T-helper 17 cell (primary cell): ENCODE measurements at regions not wholly inside any gene's neighbourhood (a gene's known extent, or its start where the extent isn't known, plus 50 kb on each side); places are given as distances from the start of the nearest gene placed in this dataset.

Source experiments
- ATAC-seq: fragments of 150-1000 bp; cut with Tn5 transposase; 2 replicates; pipeline ENCODE4 v1.10.0; 2021; ENCODE audit warnings: mild to moderate bottlenecking, moderate library complexity
- DNase-seq, 3 donors: peaks; one replicate each; pipeline versions ENCODE4 v3.0.0 to v3.0.0-alpha.2; 2020 to 2021
- H3K9me3 ChIP-seq: one replicate; pipeline ENCODE4 v1.7.0; 2013; ENCODE audit warnings: low read length, mild to moderate bottlenecking; ENCODE audit not compliant: control insufficient read depth, poor library complexity, severe bottlenecking
- H3K27ac Mint-ChIP-seq: one replicate; pipeline ENCODE4 v1.8.0; 2022; ENCODE audit warnings: mild to moderate bottlenecking, moderate library complexity, mixed read lengths
- H3K27me3 Mint-ChIP-seq: one replicate; pipeline ENCODE4 v1.8.0; 2022; ENCODE audit warnings: mixed read lengths
- H3K36me3 Mint-ChIP-seq: one replicate; pipeline ENCODE4 v1.8.0; 2022; ENCODE audit warnings: low read depth, mixed read lengths
- H3K4me1 Mint-ChIP-seq: one replicate; pipeline ENCODE4 v1.8.0; 2022; ENCODE audit warnings: mild to moderate bottlenecking, mixed read lengths
- H3K4me3 Mint-ChIP-seq: one replicate; pipeline ENCODE4 v1.8.0; 2022; ENCODE audit warnings: mild to moderate bottlenecking, moderate library complexity, mixed read lengths

DNA sequence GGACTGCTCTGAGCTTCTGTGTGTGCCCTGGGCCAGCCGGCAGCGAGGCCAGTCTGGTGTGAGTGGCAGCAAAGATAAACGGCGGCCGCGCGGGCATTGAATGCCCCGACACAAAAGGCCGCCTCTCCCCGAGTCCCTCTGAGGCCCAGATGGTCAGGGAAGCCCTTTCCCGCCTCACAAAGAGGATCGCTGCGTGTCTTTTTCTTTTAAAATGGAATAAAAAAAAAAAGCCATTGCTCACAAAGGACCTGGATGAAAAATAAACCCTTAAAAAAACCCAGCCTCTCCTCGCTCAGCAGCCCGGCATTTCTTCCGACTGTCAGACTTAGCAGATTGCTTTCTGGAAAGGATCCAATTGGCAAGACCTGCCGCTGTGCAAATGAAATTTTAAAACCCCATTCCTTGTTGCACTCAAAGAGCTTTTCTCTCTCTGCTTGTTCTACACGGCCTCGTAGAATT, 578.7 kb downstream of the BCOR start:
- H3K4me3 Mint-ChIP-seq, result no peak overlapping the region
- DNase-seq (no peak), ATAC-seq (no peak)
- H3K36me3 Mint-ChIP-seq, result no peaks in the 10 kb centered on the region
- H3K27ac Mint-ChIP-seq, result no peak overlapping the region
- no peaks in the 10 kb centered on the region for H3K4me1 Mint-ChIP-seq
- no peaks in the 10 kb centered on the region for H3K9me3 ChIP-seq
- no peaks in the 10 kb centered on the region for H3K27me3 Mint-ChIP-seq

DNA sequence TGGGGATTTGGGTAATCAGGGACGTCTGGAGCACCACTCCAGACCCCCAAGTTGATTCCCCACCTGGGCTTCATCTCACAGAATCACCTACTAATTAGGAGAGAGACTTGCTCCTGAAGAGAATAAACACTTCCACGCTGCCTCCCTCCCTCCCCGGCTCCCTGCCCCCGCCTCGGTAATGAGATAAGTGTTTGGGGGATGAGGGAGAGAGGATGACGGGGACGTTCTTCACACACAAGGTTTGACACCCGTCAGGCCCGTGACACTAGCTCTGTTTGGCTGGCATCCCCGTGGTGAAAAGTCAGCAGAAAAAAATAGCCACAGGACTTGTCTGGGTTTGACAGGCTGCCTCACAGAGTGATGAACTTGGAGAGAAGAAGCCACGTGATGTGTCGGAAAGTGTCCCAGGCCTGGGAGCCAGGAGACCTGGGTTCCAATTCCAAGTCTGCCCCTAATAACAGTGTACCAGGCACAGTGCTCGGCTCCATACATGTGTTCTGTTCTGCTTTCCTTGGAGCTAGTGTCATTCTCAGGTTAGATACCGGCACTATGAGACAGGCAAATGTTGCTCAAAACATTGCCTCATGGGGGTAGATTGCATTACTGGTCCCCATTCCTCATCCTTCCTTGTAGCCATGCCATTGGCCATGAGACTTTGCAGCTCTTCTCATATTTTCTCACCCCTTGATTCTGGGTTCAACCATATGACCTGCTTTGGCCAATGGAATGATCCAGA, 578.0 kb downstream of the BCOR start:
- Mint-ChIP-seq H3K27me3 (no peaks in the 10 kb centered on the region), H3K4me3 (no peak overlapping the region), H3K4me1 (no peaks in the 10 kb centered on the region), H3K27ac (no peak overlapping the region), H3K36me3 (no peaks in the 10 kb centered on the region)
- H3K9me3 ChIP-seq, result no peaks in the 10 kb centered on the region
- no peak for ATAC-seq
- DNase-seq, result no peak

DNA sequence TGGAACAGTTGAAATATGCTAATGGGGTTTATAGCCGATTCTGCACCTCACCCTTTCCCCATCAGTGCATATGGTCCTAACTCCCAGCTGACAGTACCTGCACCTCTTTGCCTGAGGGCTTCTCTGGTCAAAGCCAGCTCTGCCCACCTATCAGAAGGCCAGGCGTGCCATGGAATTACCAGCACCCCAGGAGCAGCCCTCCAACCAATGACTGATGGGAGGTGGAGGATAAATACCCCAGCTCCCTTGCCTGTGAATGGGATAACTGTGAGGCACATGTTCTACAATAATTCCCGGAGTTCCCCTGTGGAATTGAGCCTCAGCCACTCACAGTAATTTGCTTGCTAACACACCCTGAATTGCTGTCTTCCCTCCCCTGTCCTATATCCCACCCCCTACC, 572.0 kb downstream of the BCOR start:
- ATAC-seq (no peak), DNase-seq (no peak)
- H3K36me3 Mint-ChIP-seq, result peaks cover 3% of the 10 kb centered on the region
- peaks cover 2% of the 10 kb centered on the region for H3K4me1 Mint-ChIP-seq
- H3K4me3 Mint-ChIP-seq, result no peak overlapping the region
- H3K9me3 ChIP-seq, result no peaks in the 10 kb centered on the region
- H3K27ac Mint-ChIP-seq, result no peak overlapping the region
- H3K27me3 Mint-ChIP-seq, result no peaks in the 10 kb centered on the region

DNA sequence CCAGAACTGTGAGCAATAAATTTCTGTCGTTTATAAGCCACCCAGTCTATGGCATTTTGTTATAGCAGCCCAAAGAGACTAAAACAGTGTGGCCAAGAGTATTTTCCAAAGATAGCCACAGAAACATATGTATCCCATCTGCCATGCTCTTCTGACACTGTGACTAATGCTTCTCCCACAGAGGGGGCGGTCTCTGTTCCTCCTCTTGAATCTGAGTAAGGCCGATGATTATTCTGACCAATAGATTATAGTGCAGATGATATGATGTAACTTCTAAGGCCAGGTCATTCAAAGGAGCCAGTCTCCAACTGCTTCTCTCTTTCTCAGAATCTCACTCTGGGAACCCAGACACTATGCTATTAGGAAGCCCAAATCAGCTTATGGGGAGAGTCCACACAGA, 570.7 kb downstream of the BCOR start:
- DNase-seq (no peak), ATAC-seq (no peak)
- H3K27ac Mint-ChIP-seq, result no peak overlapping the region
- no peaks in the 10 kb centered on the region for H3K27me3 Mint-ChIP-seq
- peaks cover 3% of the 10 kb centered on the region for H3K36me3 Mint-ChIP-seq
- no peaks in the 10 kb centered on the region for H3K9me3 ChIP-seq
- H3K4me1 Mint-ChIP-seq, result peaks cover 2% of the 10 kb centered on the region
- H3K4me3 Mint-ChIP-seq, result no peak overlapping the region

DNA sequence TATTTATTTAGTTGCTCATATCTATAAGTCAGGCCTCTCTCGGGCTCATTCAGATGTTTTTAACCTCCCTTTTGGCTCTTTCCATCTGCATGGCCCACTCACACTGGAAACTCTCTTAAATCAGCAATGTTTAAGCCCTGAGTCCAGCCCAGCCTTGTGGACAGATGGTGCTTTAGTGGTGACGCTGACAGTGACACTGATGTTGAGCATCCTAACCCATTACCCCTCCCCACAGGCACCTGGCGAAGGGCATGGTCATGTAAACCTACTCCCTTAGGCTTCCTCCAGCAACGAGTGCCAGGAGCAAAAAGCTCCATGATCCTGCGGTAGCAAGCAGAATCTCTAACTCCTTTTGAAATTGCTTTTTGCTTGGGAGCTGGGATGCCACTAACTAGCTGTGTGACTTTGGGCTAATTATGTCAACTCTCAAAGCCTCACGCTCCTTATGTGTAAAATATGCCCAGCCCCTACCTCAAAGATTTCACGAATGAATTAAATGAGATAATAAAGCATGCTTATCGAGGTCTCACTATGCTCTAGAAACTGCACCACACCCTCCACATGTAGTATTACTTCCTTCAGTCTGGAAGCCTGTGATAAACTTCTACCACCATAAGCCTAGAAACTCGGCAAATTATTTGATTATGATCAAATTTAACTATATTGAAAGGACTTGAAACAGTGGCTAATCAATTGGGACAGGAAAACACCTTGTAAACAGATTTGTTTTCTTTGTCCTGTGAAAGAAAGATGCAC, 569.4 kb downstream of the BCOR start:
- ATAC-seq (no peak), DNase-seq (no peak)
- H3K4me1 Mint-ChIP-seq, result peaks cover 2% of the 10 kb centered on the region
- H3K4me3 Mint-ChIP-seq, result no peak overlapping the region
- no peaks in the 10 kb centered on the region for H3K27me3 Mint-ChIP-seq
- H3K36me3 Mint-ChIP-seq, result peaks cover 3% of the 10 kb centered on the region
- H3K27ac Mint-ChIP-seq, result no peak overlapping the region
- no peaks in the 10 kb centered on the region for H3K9me3 ChIP-seq

DNA sequence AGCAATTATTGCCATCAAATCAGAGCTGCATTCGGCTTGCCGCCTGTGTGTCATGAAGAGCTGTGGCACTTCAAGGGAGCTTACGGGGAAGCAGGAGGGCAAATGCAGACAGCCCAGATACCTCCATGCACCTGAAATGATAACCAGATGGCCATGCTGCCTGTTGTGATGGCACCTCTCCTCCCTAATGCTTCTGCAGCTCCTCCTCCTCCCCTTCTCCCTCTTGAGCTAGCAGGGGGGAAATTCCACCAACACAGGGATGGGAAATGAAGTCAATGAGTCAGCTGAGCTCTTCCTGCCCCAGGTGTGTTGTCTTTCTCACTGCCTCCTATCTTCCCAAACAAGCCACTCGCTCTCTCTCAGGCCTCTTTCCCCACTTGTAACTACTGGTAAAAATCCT, 565.0 kb downstream of the BCOR start:
- H3K4me1 Mint-ChIP-seq, result peaks cover 2% of the 10 kb centered on the region
- DNase-seq (no peak), ATAC-seq (no peak)
- peaks cover 5% of the 10 kb centered on the region for H3K36me3 Mint-ChIP-seq
- no peak overlapping the region for H3K4me3 Mint-ChIP-seq
- no peaks in the 10 kb centered on the region for H3K9me3 ChIP-seq
- H3K27ac Mint-ChIP-seq, result no peak overlapping the region
- peaks cover 6% of the 10 kb centered on the region for H3K27me3 Mint-ChIP-seq

DNA sequence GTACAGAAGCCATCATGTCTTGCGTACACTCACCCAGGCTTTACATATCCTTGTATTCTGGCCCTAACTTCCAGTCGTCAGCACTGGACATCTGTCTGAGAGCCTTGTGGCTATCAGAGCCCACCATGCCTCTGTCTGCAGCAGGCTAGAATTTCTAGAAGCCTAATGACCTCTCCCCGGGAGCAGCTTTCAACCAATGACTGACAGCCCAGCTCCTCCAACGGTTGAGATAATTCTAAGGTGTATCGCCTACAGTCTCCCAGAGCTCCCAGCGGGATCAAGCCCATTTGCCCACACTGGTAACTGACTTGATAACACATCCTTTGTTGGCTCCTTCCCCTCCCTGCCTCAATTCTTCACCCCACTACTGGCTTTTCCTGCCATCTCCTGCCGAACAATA, 562.8 kb downstream of the BCOR start:
- Mint-ChIP-seq H3K27ac (no peak overlapping the region), H3K4me3 (no peak overlapping the region), H3K4me1 (no peaks in the 10 kb centered on the region), H3K27me3 (peaks cover 11% of the 10 kb centered on the region), H3K36me3 (peaks cover 3% of the 10 kb centered on the region)
- ATAC-seq (no peak), DNase-seq (no peak)
- H3K9me3 ChIP-seq, result no peaks in the 10 kb centered on the region

DNA sequence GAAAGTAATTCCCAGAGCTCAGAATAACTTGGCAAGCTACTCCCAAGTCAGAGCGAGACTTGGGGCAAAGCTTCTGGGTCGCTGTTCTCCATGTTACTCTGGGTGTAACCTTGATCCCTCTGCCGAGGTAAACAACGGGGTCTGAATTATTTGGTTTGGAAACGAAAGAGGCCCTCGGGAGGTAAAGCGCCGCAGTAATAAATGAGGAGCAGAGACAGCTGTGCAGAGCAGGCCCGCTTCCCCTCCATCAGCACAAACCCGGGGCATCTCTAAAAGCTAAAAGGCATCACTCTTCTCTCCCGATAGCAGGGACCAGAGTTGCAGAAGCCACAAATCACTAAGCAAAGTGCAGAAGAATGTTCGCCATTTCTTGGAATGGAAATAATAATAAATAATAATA, 561.5 kb downstream of the BCOR start:
- DNase-seq, result no peak
- Mint-ChIP-seq H3K27me3 (peaks cover 11% of the 10 kb centered on the region), H3K27ac (no peak overlapping the region), H3K4me1 (no peaks in the 10 kb centered on the region), H3K4me3 (no peak overlapping the region), H3K36me3 (peaks cover 3% of the 10 kb centered on the region)
- no peak for ATAC-seq
- H3K9me3 ChIP-seq, result no peaks in the 10 kb centered on the region

DNA sequence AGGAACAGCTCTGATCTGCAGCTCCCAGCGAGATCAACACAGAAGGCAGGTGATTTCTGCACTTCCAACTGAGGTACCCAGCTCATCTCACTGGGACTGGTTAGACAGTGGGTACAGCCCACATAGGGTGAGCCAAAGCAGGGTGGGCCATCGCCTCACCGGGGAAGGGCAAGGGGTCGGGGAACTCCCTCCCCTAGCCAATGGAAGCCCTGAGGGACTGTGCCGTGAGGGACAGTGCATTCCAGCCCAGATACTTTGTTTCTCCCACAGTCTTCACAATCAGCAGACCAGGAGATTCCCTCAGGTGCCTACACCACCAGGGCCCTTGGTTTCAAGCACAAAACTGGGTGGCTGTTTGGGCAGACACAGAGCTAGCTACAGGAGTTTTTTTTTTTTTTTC, 555.9 kb downstream of the BCOR start:
- H3K9me3 ChIP-seq, result no peaks in the 10 kb centered on the region
- no peak overlapping the region for H3K27ac Mint-ChIP-seq
- no peak for DNase-seq
- H3K27me3 Mint-ChIP-seq, result peaks cover 7% of the 10 kb centered on the region
- H3K4me3 Mint-ChIP-seq, result no peak overlapping the region
- no peaks in the 10 kb centered on the region for H3K36me3 Mint-ChIP-seq
- H3K4me1 Mint-ChIP-seq, result no peaks in the 10 kb centered on the region
- ATAC-seq, result no peak

DNA sequence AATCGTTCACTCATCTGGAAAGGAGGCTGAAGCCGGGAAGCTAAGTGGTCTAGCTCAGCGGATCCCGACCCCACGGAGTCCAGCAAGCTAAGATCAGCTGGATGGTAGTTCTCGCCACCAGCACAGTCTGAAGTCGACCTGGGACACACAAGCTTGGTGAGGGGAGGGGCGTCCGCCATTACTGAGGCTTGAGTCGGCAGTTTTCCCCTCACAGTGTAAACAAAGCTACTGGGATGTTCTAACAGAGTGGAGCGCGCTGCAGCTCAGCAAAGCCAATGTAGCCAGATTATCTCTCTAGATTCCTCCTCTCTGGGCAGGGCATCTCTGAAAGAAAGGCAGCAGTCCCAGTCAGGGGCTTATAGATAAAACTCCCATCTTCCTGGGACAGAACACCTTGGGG, 555.4 kb downstream of the BCOR start:
- H3K27me3 Mint-ChIP-seq, result peaks cover 5% of the 10 kb centered on the region
- no peak for DNase-seq
- ATAC-seq, result no peak
- no peak overlapping the region for H3K27ac Mint-ChIP-seq
- H3K4me1 Mint-ChIP-seq, result no peaks in the 10 kb centered on the region
- H3K4me3 Mint-ChIP-seq, result no peak overlapping the region
- H3K36me3 Mint-ChIP-seq, result no peaks in the 10 kb centered on the region
- no peaks in the 10 kb centered on the region for H3K9me3 ChIP-seq

DNA sequence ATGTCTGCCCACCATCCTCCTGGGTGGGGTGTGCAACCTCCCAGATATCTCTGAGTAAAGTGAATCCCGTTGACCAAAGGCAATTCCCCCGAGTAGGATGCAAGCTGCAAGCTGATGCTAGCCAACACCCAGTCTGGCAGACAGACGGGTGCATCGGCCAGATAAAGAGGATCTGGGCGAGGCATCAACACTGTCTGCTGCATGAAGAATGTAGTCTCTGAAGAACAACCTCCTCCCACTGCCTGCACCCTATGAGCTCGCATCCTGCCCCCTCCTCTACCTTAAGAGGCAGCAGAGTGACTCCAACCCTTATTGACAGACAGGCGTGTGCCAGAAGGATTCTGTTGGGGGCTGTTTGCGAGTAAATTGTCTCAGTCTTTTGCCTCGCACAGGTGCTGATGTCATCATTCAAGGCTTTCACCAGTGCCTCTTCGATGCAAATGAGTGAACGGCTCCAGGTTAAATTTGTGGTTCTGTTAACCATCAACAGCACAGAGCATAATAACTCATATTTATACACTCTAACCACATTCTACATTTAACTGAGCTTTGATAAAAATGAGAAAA, 546.9 kb downstream of the BCOR start:
- ATAC-seq (no peak), DNase-seq (no peak)
- no peaks in the 10 kb centered on the region for H3K9me3 ChIP-seq
- Mint-ChIP-seq H3K27me3 (no peaks in the 10 kb centered on the region), H3K4me1 (no peaks in the 10 kb centered on the region), H3K4me3 (no peak overlapping the region), H3K27ac (no peak overlapping the region), H3K36me3 (no peaks in the 10 kb centered on the region)

DNA sequence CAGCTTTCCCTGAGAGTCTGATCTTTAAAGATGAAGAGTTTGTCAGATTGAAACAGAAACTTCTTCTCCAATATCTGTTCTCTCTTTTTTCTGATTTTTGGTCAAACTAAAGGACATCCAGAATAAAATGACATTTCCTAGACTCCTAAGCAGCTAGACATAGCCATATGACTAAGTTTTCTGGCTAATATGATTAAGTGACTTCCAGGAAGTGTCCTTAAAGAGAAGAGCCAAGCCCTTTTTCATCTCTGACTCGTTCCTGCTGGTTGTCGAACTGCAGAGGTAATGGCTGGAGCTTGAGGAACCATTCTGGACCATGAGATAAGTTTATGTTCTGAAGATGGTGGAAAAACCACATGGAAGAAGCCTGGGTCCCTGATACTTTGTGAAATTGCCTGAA, 546.0 kb downstream of the BCOR start:
- Mint-ChIP-seq H3K27ac (no peak overlapping the region), H3K4me1 (no peaks in the 10 kb centered on the region), H3K27me3 (no peaks in the 10 kb centered on the region), H3K4me3 (no peak overlapping the region), H3K36me3 (no peaks in the 10 kb centered on the region)
- no peaks in the 10 kb centered on the region for H3K9me3 ChIP-seq
- DNase-seq, result no peak
- no peak for ATAC-seq

DNA sequence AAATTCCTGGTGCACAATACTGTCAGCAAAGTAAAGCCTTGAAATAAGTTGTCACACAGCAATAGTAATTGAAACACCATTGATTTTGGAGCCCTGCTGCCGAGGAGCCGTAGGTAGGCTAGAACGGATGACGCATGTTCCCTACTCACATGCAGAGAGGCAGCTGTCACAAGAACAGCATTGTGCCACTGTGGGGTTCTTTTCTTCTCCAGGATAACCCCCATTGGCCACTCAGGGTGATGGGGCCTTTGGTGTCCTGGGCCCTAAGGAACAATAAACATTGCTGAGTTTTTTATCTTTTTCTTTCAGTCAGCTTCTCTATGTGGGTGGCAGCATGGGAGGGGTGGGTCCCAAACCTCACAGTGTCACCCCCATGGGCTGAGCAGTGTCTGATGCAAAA, 542.3 kb downstream of the BCOR start:
- DNase-seq, result no peak
- H3K27ac Mint-ChIP-seq, result no peak overlapping the region
- no peaks in the 10 kb centered on the region for H3K9me3 ChIP-seq
- ATAC-seq, result no peak
- no peaks in the 10 kb centered on the region for H3K36me3 Mint-ChIP-seq
- H3K4me1 Mint-ChIP-seq, result no peaks in the 10 kb centered on the region
- no peak overlapping the region for H3K4me3 Mint-ChIP-seq
- no peaks in the 10 kb centered on the region for H3K27me3 Mint-ChIP-seq

DNA sequence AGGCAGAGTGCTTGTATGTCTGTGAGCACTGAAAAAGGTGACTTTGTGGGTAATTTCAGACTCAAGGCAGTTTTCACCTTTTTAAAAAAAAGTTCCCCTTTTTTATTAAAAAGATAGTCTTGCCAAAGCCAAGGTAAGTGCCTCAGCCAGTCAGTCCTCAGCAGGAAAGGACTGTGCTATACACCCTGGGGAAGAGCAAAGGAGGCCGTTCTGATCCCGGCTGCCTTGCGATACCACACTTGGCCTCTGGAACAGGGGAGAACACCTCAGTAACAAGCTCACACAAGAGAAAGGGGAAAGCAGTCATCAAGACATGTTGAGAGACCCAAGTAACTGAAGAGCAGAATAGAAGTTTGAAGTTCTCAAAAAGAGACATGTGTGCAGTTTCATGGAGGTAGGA, 541.7 kb downstream of the BCOR start:
- H3K9me3 ChIP-seq, result no peaks in the 10 kb centered on the region
- H3K4me1 Mint-ChIP-seq, result no peaks in the 10 kb centered on the region
- no peaks in the 10 kb centered on the region for H3K36me3 Mint-ChIP-seq
- no peak for DNase-seq
- H3K27ac Mint-ChIP-seq, result no peak overlapping the region
- no peak overlapping the region for H3K4me3 Mint-ChIP-seq
- no peaks in the 10 kb centered on the region for H3K27me3 Mint-ChIP-seq
- ATAC-seq, result no peak
